HT-29 (cell line): ENCODE measurements at regions not wholly inside any gene's neighbourhood (a gene's known extent, or its start where the extent isn't known, plus 50 kb on each side); places are given as distances from the start of the nearest gene placed in this dataset.
"Not testable (repeated sequence)": the region's sequence is repeated elsewhere in the genome, so short reads cannot be mapped to it uniquely, and the experiment has no call there.

Source experiments
- DNase-seq: peaks from one replicate; pipeline ENCODE4 v3.0.0-alpha.2; 2015; ENCODE audit warnings: low spot score

DNA sequence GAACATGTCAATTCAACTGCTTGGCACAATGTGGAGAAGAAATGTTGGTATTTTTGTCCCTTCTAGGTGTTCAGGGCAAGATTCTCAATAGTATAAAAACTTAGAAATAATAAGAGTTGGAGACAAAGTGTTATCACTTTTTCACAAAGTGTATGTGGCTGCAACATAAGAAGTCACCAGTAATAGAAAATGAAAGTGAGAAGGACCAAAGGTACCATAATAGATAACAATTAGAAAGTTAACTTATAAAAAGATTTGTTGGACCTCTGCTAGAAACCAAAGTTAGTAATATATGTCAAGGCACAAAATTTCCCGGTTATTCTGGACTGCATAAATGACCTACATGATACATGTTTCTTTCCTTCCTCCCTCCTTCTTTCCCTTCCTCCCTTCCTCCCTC is 1535.3 kb downstream of the EFNA5 start:
- DNase-seq, result no peak

DNA sequence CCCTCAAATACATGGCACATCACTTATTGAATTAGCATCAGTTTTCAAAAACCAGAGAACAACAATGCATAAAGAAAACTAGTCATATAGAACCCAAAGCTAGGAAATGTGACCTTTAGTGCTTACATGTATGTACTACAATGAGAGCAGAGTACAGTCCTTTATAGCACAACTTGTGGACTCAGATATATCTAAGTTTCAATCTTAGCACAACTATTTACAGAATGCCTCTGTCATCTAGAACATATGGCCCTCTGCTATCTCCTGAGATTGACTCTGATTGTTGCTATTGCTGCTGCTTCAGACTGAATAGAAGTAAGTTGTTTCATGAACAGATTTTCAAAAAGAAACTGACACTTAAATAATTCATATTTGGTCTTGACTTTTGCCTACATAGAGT is 1536.2 kb downstream of the EFNA5 start:
- no peak for DNase-seq

DNA sequence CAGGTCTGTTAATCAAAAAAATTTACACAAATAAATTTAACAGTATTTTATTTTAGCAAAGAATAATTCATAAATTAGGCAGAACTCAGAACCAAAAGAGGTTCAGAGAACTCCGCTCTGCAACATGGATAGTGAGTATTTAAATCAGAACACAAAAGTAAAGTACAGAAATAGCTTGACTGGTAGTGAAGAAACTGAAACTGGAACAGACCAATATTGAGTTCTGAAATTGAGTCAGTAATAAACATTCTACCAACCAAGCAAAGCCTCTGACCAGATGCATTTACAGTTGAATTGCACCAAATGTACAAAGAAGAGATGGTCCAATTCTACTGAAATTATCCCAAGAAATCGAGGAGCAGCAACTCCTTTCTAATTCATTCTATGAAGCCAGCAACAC is 1542.8 kb downstream of the EFNA5 start:
- no peak for DNase-seq

DNA sequence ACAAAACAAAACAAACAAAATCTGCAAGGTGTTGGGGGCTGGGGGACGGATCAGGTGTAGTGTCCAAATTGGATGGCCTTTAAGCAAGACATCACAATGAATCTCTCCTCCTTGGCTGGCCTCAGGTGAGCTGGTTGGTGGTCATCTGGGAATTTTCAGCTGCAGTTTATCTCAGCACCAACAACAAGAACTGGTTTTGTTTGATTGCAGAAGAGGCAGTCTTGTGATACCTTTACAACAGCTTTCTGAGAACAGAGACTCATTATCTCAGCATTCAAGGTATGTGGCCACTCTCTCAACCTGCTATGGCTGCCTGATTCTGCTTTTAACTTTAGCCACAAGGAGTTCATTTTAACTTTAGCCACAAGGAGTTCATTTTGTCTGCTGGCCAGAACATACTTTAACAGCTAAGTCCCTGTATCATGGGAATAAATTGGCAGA is 1543.4 kb downstream of the EFNA5 start:
- DNase-seq, result no peak

DNA sequence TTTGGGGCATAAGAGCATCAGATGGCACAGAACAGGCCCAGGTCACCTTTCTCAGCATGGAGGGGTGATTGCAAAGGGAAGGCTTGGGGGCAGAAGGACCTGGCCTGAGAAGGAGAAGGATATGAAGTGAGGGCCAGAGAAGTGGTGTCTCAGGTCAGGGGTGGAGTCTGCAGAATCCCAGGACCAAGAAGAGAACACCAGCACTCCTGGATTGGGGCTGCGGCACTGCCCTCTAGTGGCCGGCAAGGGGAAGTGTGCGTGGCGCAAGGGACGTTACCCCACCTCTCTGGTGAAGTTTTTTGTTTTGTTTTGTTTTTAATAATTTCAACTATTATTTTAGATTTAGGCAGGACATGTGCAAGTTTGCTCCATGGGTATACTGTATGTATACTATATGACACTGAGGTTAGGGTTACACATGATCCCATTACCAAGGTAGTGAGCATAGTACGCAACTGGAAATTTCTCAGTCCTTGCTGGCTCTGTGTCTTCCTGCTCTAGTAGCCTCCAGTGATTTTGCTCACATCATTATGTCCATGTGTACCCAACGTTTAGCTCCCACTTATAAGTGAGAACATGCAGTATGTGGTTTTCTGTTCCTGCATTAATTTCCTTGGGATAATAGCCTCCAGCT is 1548.6 kb downstream of the EFNA5 start:
- DNase-seq, result no peak

DNA sequence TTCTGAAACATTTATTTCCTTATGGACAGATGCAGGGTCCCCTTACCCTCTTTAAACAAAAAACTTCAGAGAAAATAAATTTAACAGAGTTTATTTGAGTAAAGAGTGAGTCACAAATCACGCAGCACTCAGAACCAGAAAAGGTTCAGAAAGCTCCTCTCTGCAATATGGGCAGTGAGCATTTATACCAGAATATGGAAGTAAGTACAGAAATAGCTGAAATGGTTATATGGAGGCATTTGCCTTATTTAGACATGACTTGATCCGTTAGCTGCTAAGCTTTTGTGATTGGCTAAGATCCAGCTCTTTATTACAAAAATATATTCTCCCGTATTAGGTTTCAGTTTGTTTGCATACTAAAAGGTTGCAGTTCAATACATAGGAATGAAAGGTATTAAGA is 1554.1 kb downstream of the EFNA5 start:
- no peak for DNase-seq

DNA sequence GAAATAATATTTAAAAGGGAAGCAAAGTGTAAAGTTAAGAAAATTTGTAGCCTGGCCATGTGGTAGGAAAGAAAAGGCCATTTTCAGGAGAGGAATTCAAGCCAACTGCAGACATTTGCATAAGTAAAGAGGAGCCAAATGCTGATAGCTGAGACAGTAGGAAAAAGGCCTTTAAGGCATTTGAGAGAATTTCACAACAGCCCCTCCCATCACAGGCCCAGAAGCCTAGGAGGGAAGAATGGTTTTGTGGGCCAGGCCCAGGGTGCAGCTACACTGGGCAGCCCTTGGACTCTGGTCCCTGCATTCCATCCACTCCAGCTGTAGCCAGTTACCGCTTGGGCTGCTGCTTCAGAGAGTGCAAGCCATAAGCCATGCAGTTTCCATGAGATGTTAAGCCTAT is 1556.8 kb downstream of the EFNA5 start:
- no peak for DNase-seq

DNA sequence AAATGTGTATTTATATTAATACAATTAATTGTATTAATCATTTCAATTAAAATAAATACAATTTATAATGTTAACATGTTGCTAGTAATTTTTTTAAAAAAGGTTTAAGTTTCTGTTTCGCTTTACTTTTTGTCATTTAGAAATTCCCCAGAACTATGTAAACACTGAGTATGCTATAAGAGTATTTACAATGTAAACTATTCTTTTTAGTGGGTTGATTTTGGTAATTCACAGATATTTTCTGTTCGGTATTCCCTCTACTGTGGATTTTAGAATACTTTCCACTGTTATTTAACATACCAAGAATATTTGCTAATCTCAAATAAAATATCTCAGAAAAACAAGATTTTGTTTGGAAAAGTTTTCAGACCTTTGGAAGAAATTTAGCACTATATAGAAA is 1564.4 kb downstream of the EFNA5 start:
- no peak for DNase-seq

DNA sequence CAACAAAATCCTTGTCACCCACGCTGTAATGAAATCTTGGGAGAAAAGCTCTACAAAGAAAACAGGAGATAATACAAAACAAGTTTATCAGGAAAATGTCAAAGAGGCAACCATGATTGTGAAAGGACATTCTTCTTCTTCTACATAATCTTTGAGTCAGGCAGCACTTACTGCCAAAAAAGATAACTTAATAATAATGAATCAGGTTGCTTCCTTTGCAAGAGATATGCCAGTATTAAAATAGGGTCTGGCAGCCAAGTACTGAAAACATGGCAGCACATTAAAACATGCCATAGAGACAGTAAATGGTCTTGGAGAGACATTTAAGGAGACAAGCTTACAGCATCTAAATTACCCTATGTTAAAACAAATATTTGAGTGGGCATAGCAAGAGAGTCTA is 1573.4 kb downstream of the EFNA5 start:
- no peak for DNase-seq

DNA sequence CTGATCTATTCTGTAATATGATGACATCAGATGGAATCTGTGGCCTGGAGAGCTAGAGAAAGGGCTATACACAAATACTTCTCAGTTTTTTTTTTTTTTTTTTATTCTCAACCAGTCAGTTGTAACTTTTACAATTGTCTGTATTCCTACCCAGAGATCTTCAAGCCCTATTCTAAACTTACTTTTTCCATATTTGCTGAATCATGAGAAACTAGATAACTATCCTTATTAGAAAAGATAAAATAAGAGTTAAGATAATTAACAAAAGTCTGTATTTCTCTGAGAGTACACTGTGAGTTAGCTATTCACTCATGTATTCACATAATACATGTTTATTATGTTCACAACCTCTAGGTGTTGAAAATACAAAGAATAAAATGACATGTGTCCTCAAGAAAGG is 1575.9 kb downstream of the EFNA5 start:
- DNase-seq, result no peak

DNA sequence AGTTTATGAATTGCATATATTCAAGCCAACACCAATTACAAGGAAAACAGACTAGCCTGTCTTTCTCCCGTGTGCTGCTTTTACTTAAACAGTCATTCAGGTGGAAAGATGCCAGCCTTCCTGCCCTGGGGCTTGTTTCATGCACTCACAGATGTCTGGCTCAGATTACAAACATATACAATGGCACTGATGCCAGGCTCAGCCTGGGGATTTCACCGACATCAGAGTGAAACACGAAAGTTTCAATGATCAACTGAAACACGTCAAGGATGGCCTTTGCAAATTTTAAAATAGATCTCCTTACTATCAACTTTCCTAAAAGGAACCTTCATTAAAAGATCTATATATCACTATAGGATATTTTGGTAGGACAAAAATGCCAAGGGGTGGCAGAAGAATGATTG is 1576.5 kb downstream of the EFNA5 start:
- no peak for DNase-seq

DNA sequence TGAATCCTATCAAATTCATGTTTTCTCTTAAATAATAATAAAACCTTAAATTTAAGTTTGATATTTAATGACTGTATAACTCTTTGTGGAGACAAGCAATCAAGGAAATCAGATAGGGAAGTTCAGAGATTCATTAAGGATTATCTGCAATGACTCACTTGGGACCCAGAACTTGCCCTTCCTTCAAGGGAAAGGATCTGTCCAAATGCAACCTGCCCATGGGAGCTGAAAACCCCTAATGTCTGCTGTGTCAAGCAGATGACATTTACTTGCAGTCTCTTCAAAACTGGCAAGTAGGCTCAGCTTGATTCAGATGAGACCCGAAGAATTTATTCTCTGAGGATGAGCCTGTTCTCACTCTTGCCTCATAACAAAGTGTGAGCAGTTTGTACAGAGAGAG is 1577.6 kb downstream of the EFNA5 start:
- no peak for DNase-seq

DNA sequence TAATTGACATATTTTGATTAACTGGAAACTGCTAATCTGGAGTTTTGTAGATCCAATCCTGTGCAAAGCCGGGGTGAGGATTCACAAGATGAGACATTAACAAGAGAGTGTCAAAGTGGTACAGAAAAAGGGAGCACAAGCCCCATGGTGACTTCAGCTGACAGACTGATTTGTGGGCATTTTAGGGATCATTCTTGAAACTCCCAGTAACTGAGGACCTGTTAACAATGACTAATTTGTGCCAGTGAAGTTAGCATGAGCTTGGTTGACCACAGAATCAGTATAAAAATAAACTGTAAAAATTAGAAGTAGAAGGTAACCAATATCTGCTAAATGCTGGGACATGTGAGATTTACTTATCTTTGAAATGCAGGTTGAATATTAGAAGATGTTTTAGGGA is 1578.3 kb downstream of the EFNA5 start:
- no peak for DNase-seq

DNA sequence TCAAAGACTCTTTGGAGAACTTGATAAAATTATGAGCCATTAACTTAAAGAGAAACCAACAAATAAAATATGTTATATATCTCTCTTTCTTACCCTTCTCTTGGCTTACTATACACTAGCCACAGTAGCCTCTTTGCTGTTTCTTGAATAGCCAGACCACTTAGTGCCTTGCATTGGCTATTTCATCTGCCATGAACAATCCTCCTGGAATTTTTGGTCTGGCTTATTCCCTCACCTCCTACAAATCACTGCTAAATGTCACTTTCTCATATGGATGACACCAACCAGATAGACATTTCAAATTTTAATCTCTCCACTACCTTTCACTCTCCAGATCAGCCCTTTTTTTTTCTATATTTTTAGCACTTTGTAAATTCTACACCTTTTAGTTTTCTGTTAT is 1581.7 kb downstream of the EFNA5 start:
- DNase-seq, result no peak

DNA sequence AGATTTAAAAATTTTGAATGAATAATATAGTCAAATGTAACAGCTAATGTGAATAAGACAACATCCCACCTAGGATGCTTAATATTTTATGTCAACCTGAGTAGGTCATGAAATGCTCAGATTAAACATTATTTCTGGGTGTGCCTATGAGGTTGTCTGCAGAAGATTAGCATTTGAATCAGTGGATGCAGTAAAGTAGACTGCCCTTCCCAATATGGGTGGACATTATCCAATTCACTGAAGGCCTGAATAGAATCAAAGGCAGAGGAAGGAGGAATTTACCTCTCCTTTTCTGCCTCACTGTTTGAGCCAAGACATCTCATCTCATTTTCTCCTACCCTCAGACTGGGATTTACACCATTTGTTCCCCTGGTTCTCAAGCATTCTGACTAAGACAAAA is 1582.3 kb downstream of the EFNA5 start:
- DNase-seq, result no peak

DNA sequence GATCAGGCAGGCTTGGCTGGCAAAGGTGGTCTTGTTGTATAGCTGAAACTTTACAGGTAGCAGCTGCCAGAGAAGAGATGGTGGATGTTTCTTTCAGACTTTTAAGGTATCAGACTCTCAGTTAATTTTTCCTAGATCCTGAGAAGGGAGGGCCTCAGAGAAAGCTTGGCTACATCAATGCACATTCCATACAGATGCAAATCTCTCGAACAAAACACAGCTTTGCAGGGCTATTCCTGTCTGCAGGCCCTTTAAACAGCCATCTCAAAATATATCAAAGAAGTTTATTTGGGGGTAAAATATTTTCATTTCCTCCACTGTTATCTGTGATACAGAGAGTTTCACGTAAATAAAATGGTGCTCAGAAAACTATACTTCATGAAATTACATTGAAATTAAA is 1584.4 kb downstream of the EFNA5 start:
- no peak for DNase-seq

DNA sequence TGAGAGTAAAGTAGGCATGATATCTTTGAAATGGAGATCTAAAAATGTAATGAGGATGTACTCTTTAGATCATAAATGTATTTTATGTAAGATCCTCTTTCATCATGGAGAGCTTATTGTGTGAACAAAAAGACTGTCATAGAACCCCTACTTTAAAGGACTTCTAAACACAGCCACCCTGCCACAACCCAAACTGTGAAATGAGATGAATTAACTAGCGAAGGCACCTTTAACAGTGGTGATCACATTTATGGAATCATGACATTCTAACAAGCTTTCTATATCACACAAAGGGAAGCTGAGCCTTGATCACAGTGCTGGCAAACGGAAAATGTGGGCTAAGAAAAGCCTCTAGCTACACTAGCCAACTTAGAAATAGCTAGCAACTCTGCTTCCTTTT is 1585.2 kb downstream of the EFNA5 start:
- no peak for DNase-seq

DNA sequence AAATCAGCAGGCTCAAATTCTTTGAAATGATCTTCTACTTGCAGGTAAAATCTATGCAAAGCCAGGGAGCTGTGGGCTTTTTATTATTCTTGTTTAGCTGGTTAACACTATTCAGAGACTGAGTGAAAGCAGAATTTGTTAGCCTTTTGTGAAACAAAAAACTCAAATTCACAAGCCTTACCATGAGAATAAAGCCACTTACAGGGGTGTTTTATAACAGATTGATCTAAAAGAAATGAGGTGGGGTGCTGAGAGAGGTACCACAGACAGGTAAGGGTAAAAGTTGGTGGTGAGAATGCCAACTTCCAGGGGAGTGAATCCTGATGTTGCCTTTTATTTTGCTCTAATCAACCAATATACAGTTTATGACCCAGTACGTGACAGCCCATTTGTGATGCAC is 1585.6 kb downstream of the EFNA5 start:
- no peak for DNase-seq

DNA sequence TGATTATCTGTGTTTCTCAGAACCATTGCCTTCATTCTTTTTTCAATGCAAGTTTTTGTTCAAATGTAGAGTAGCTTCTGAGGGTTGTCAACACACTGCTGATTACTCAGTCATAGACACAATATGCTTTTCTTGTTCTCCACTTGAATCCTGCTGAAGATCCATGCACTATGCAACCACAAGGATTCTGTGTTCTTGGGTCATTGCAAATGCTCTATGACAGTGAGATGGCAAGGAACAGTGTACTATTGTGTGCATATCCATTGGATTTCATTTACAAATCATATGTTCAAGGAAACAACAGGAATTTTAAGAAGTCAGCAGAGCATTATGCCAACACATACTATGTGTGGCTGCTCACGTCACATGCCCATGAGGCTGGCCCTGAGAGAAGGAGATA is 1590.2 kb downstream of the EFNA5 start:
- no peak for DNase-seq

DNA sequence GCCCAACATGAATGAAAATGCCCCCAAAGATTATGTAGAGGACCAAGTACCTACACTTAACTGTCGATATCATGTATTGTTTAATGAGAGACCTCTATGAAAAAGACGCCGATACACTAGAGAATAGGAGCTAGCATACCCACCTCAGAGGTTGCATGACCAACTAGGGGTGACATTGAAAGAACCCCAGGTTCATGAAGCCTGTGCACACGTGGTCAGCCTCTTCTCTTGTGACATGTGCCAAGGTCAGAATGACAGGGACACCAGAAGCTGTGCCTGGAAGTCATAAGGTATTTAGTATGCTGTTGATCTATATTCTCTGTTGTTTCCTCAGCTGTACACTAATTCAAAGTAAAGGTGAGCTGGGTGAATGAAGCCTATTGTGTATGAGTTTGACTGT is 1594.1 kb downstream of the EFNA5 start:
- no peak for DNase-seq

DNA sequence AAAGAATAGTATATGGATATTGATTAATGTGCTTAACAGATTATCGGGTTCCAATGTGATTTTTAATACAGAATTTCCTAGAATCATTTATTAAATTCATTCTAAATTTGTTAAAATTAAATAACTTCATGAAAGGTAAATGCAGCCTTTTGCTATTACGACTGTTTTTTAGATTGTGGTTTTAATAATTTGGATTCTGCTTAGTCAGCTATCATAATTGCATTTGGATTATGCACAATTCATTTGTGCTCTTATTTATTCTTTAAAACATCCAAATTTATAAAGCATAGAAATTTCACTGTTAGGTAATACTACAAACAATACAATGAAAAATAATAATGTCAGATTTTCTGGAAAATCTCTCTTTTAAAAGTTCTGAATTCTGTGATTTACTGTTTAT is 1598.5 kb downstream of the EFNA5 start:
- DNase-seq, result no peak

DNA sequence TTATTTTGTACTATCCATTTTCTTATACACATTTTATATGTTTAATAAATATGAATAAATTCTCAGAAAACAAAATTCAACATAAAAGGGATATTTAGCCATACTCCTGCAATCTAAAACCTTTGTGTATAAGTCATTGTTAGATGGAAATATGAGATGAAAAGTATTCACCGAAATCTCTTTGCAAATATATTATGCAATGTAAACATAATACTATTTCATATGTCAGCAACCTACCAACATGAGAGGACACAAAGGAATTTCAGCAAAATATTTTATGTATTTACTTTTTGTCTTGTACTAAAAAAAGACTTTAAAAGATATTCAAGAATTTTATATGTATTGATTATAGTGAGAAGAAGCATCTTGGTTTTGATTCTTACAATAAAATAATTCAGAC is 1623.4 kb downstream of the EFNA5 start:
- no peak for DNase-seq

DNA sequence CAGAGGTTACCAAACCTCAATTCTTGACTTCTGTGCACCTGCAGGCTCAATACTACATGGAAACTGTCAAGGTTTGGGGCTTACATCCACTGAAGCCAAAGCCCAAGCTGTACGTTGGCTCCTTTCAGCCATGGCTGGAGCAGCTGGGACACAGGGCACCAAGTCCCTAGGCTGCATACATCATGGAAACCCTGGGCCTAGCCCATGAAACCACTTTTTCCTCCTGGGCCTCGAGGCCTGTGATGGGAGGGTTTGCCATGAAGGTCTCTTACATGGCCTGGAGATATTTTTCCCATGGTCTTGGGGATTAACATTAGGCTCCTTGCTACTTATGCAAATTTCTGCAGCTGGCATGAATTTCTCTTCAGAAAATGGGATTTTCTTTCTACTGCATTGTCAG is 1638.7 kb downstream of the EFNA5 start:
- DNase-seq, result not testable (repeated sequence)

DNA sequence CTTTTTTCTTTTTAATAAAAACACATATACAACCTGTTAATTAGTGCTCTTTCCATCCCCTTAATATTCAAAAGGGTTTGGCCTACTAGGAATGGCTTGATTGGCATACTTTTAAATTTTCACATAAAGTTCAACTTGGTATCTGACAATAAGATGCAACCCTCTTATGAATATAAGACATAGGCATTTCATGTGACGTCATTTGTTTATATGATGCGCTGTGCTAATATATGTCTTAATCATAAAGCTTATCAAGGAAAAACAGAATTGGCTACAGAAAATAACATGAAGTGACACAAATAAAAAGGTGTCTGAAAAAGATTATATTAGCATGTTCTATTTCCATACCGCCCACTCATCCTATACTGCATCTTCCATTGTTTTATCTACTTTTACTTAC is 1642.4 kb downstream of the EFNA5 start:
- DNase-seq, result no peak
